ENCODE measurements at regions not wholly inside any gene's neighbourhood (a gene's known extent, or its start where the extent isn't known, plus 50 kb on each side); places are given as distances from the start of the nearest gene placed in this dataset.

GRCh38 chr2:5264361-5264760 lies 427.8 kb upstream of the SOX11 start:
- H3K27me3 ChIP-seq (ENCODE audit: low read length), result 0 out of 2 replicates have a peak, but pooled peaks cover 3% of the 10 kb centered on the region
- H3K9me2 ChIP-seq (replicated peaks; ENCODE audit: insufficient read depth, low read length), result no peaks in the 10 kb centered on the region
- H3K9me3 ChIP-seq (ENCODE audit: insufficient read depth, low read length), result no peaks in the 10 kb centered on the region
- H3K79me2 ChIP-seq (ENCODE audit: insufficient read depth, low read length), result no peaks in the 10 kb centered on the region
- no peak overlapping the region for H3K9ac ChIP-seq (ENCODE audit: low read length)
- TF ChIP-seq CTCF (IDR thresholded peaks at IDR 0.05; ENCODE audit: insufficient read depth, low read length, poor library complexity, severe bottlenecking) (no peak), EZH2phosphoT487 (conservative IDR thresholded peaks at IDR 0.05; ENCODE audit: low read length) (no peak)
- H3K36me3 ChIP-seq (ENCODE audit: low read length), result no peaks in the 10 kb centered on the region
- H3F3A ChIP-seq (ENCODE audit: insufficient read depth), result no peaks in the 10 kb centered on the region
- H3K4me3 ChIP-seq (ENCODE audit: insufficient read depth, low read length, poor library complexity, severe bottlenecking), result no peak overlapping the region
- no peak overlapping the region for H2AFZ ChIP-seq (ENCODE audit: low read depth, low read length, severe bottlenecking)
- H4K20me1 ChIP-seq (ENCODE audit: low read depth, low read length), result no peaks in the 10 kb centered on the region
- H3K4me2 ChIP-seq (ENCODE audit: low read depth, low read length, poor library complexity, severe bottlenecking), result no peak overlapping the region
- no peak overlapping the region for H3K27ac ChIP-seq (ENCODE audit: low read depth, low read length)

- no peak overlapping the region for H3K9ac ChIP-seq (ENCODE audit: low read length)
- H3K36me3 ChIP-seq (ENCODE audit: low read length), result no peaks in the 10 kb centered on the region
- no peaks in the 10 kb centered on the region for H4K20me1 ChIP-seq (ENCODE audit: low read depth, low read length)
- no peaks in the 10 kb centered on the region for H3K9me3 ChIP-seq (ENCODE audit: insufficient read depth, low read length)
- H3F3A ChIP-seq (ENCODE audit: insufficient read depth), result no peaks in the 10 kb centered on the region
- H2AFZ ChIP-seq (ENCODE audit: low read depth, low read length, severe bottlenecking), result no peak overlapping the region
- H3K27ac ChIP-seq (ENCODE audit: low read depth, low read length), result no peak overlapping the region
- no peak overlapping the region for H3K4me2 ChIP-seq (ENCODE audit: low read depth, low read length, poor library complexity, severe bottlenecking)
- H3K4me3 ChIP-seq (ENCODE audit: insufficient read depth, low read length, poor library complexity, severe bottlenecking), result no peak overlapping the region
- TF ChIP-seq CTCF (IDR thresholded peaks at IDR 0.05; ENCODE audit: insufficient read depth, low read length, poor library complexity, severe bottlenecking) (no peak), EZH2phosphoT487 (conservative IDR thresholded peaks at IDR 0.05; ENCODE audit: low read length) (no peak)
- H3K27me3 ChIP-seq (ENCODE audit: low read length), result no peaks in the 10 kb centered on the region
- H3K9me2 ChIP-seq (replicated peaks; ENCODE audit: insufficient read depth, low read length), result no peaks in the 10 kb centered on the region
- no peaks in the 10 kb centered on the region for H3K79me2 ChIP-seq (ENCODE audit: insufficient read depth, low read length)
Measured at GRCh38 chr2:5285061-5285460, 407.1 kb upstream of the SOX11 start.

GRCh38 chr2:5285872-5286769 lies 406.1 kb upstream of the SOX11 start:
- H4K20me1 ChIP-seq (ENCODE audit: low read depth, low read length), result no peaks in the 10 kb centered on the region
- H3K27ac ChIP-seq (ENCODE audit: low read depth, low read length), result no peak overlapping the region
- no peak overlapping the region for H3K4me2 ChIP-seq (ENCODE audit: low read depth, low read length, poor library complexity, severe bottlenecking)
- H3K9me3 ChIP-seq (ENCODE audit: insufficient read depth, low read length), result no peaks in the 10 kb centered on the region
- no peaks in the 10 kb centered on the region for H3K36me3 ChIP-seq (ENCODE audit: low read length)
- H3K27me3 ChIP-seq (ENCODE audit: low read length), result no peaks in the 10 kb centered on the region
- no peak overlapping the region for H3K4me3 ChIP-seq (ENCODE audit: insufficient read depth, low read length, poor library complexity, severe bottlenecking)
- no peak for TF ChIP-seq EZH2phosphoT487 (conservative IDR thresholded peaks at IDR 0.05; ENCODE audit: low read length)
- no peak for TF ChIP-seq CTCF (IDR thresholded peaks at IDR 0.05; ENCODE audit: insufficient read depth, low read length, poor library complexity, severe bottlenecking)
- H2AFZ ChIP-seq (ENCODE audit: low read depth, low read length, severe bottlenecking), result no peak overlapping the region
- no peak overlapping the region for H3K9ac ChIP-seq (ENCODE audit: low read length)
- H3F3A ChIP-seq (ENCODE audit: insufficient read depth), result no peaks in the 10 kb centered on the region
- H3K79me2 ChIP-seq (ENCODE audit: insufficient read depth, low read length), result no peaks in the 10 kb centered on the region
- H3K9me2 ChIP-seq (replicated peaks; ENCODE audit: insufficient read depth, low read length), result no peaks in the 10 kb centered on the region
